Activated naive CD4-positive, alpha-beta T cell treated with anti-CD3 and anti-CD28 coated beads, Interleukin-2, amount 50 U/mL, for 16 hours (primary cell): ENCODE measurements at regions not wholly inside any gene's neighbourhood (a gene's known extent, or its start where the extent isn't known, plus 50 kb on each side); places are given as distances from the start of the nearest gene placed in this dataset.

Experiments
- DNase-seq: peaks from one replicate; pipeline ENCODE4 v3.0.0-alpha.2; 2020

DNA sequence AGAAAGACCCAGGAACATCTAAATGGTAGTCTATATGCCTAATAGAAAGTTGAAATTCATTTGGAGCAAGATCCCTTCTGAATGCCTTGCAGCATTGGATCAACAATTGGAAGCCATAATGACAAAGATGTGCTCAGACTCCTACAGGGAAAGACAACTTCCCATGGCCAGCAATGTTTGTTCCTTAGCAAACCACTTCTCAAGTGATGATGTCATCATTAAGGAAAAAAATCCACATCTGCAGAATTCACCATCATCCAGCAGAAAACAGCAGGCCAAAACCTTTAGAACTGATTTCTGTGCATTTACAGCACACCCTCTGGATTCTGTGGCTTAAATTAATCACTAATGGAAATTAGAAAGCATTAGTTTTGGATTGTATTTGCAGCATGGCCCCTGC is 82.4 kb upstream of the ZIC3 start:
- no peak for DNase-seq

DNA sequence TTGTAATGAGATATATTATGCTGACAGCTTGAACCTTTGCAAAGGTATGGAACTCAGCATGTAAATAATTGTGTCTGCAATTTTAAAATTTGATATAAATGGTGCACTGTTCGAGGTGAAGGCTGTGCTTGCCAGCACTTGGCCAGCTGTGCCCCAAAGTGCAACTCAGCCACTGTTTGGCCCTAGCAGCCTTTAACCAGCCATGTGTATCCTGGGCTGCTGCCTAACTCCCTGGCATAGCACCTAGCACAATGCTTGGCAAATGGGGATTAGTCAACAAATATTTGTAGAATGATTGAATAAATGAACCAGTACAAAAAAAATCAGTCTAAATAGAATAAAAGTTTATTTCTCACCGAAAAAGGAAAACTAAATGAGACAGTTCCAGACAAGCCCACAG is 83.8 kb upstream of the ZIC3 start:
- DNase-seq = no peak

DNA sequence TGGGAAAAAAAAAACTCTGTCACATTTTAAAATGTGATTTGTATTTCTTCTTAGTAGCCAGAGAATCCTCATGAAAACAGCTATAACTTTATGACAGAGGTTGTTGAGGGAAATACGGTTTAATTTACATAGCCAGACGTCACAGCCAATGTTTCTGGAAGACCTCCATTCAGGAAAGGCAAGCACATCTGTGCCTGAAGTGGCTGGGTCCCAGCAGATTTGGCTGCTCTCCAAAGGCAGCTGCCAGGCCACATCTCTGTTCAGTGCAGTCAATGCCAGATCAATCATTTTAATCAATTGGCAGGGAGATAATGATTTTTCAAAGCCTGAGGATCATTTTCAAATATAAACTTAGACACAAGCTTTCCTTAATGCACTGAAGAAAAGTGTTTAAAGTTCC is 86.5 kb upstream of the ZIC3 start:
- no peak for DNase-seq

DNA sequence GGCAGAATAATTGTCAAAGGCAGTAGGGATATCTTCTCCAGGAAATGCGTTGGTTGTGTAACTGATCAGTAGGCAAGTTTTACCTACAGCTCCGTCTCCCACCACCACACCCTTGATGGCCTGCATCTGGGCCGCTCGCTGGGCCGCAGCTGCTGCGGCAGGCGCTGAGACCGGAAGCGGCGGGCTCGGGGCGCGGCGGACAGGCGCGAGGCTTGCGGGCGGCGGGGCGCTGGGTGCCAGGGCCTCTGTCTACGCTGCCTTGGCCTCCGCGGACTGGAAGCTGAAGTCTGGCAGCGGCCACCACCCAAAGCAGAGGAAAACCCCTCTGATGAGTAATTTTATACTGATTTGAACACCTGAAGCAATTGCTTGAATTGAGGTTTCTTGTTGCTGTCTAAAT is 124.2 kb upstream of the ZIC3 start:
- no peak for DNase-seq

- no peak for DNase-seq
Measured at GRCh38 chrX:137432609-137433008, 133.3 kb upstream of the ZIC3 start.

DNA sequence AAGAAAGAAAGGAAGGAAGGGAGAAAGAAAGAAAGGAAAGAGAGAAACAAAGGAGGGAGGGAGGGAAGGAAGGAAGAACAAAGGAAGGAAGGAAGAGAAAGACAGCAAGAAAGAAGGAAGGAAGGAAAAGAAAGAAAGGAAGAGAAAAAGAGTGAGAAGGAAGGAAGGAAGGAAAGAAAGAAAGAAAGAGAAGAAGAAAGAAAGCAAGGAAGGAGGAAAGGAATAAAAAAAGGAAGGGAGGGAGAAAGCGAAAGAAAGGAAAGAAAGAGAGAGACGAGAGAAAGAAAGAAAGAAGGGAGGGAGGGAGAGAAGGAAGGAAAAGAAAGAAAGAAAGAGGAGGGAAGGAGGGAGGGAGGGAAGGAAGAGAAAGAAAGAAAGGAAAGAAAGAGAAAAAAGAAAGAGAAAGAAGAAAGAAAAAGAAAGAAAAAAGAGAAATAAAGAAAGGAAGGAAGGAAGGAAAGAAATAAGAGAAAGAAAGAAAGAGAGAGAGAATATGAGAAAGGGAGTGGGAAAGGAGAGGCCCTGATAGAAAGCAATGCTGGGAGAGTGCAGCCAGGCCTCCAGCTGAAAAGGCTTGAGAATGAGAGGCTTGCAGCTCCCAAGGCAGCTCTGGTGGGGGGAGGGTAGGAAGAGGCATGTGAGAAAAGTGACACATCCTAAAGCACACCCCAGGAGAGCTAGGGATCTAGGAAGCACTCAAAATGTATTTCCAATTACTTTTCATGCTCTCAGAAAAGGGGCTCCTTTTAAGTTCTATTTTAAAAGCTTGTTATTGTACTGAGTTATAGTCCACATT is 134.0 kb upstream of the ZIC3 start:
- DNase-seq = no peak

DNA sequence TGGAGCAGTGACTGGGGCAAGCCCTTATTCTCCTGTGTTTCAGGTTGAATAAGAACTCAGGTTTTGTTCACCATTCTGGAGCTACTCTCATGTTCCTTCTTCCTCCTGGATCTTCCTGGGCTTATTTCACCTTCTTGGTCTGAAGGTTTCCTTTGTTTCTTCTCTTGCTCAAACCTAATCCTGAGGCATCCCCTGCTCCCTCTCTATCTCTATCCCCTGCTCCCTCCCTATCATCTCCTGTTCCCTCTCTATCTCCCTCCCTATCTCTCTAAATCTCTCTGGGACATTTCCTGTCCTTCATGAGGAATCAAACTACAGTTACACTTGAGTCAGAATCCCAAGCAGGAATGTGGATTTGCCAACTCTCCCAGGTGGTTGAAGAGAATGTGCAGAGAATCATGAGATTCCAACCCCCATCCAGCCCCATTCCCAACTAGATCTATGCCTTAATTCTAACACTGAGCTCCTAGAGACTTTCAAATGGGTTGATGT is 134.9 kb upstream of the ZIC3 start:
- DNase-seq = no peak

- DNase-seq = no peak
Measured at GRCh38 chrX:137430301-137430700, 135.6 kb upstream of the ZIC3 start.

DNA sequence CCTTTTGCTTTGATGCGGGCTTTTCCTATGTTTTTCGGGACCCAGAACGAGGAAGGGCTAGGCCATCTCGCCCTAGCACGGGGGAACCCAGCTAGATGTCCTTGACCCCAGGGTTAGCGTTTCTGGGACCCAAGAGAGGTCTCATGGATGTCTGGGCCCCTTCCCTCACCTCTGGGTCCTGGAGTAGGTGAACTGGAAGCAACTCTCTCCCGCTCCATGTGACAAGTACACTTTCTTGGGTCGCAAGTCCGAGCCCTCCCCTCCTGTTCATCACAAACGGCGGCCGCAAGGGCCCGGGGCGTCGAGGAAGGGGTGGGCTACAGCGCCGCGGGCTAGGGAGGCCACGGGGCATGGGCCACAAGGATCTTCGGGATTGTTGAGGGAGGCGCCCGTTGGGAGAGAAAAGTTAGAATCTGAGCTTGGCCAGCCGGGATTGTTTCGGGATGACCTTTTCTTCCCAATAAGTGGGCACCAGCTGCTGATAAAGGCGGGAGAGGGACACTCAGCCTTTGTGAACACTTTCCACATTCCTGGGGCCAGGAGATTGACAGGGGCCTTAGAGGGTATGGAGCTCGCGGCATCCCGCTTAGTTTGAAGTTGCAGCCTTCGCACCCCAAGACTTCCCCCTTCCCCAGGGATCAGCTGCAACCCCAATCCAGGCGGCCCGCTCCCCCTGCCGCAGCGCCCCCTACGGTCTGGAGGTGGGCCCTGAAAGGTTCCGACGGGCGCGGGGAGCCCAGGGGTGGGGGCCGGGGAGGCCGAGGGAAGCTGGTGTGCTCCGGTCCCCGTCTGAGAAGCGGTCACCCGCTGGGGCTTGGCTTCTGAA is 136.9 kb upstream of the ZIC3 start:
- no peak for DNase-seq

GRCh38 chrX:137428221-137428661 is 137.7 kb upstream of the ZIC3 start:
- DNase-seq = no peak

GRCh38 chrX:137427816-137428215 is 138.1 kb upstream of the ZIC3 start:
- no peak for DNase-seq

DNA sequence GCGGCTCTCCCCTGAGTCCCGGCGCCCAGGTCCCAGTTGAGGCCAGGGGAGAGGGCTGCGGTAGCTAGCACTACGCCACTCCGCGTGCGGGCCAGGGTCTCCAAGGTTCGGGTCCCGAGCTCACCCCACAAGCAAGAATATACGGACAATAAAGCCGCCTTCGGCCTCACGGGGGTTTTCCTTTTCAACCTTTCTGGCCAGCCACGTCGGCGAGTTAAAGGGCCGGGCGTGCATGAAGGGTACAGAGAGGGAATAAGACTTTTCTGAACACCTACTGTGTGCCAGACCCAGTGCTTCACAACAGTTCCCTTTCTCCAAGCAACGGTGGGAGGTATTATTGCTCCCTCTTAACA is 138.5 kb upstream of the ZIC3 start:
- no peak for DNase-seq

- DNase-seq = no peak
Measured at GRCh38 chrX:137426695-137427425, 139.1 kb upstream of the ZIC3 start.

DNA sequence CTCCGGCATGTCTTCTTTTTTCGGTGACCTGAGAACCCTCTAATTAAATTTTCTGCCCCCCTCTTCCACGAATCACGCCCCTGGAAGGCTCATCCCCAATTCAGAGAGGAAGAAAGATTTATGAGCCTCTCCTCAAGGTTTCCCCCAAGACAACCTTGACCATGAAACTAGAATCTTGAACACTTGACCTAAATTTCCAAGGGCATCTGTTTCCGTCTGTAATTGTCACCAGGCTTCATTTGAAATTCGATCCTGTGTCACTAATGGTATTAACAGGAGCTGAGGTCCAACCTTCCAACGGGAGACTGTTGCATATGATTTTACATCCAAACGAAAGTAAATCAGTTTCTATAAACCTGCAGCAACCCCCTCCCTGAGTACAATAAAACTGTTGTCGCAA is 139.9 kb upstream of the ZIC3 start:
- DNase-seq = no peak

- no peak for DNase-seq
Measured at GRCh38 chrX:137425273-137425902, 140.5 kb upstream of the ZIC3 start.

GRCh38 chrX:137424679-137425078 is 141.2 kb upstream of the ZIC3 start:
- no peak for DNase-seq

- no peak for DNase-seq
Measured at GRCh38 chrX:137423241-137423640, 142.7 kb upstream of the ZIC3 start.

DNA sequence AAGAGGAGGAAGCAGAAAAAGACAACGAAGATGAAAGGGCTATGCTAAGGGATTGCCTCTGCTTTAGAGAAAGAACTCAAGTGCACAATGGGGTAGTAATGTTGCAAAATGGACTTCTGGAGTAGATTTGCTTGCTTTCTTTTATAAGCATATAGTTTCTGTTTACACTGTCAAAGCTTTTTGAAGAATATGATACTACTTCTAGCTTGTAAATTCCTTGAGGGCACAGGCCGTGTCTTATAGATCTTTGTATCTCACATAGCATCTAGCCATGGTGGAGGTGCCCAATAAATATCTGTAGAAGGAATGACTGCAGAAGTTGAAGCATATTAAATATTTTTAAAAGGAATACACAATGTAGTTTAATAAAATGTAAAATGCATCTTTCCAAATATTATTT is 147.8 kb upstream of the ZIC3 start:
- DNase-seq = no peak

GRCh38 chrX:137413190-137413589 is 152.7 kb upstream of the ZIC3 start:
- DNase-seq = no peak

DNA sequence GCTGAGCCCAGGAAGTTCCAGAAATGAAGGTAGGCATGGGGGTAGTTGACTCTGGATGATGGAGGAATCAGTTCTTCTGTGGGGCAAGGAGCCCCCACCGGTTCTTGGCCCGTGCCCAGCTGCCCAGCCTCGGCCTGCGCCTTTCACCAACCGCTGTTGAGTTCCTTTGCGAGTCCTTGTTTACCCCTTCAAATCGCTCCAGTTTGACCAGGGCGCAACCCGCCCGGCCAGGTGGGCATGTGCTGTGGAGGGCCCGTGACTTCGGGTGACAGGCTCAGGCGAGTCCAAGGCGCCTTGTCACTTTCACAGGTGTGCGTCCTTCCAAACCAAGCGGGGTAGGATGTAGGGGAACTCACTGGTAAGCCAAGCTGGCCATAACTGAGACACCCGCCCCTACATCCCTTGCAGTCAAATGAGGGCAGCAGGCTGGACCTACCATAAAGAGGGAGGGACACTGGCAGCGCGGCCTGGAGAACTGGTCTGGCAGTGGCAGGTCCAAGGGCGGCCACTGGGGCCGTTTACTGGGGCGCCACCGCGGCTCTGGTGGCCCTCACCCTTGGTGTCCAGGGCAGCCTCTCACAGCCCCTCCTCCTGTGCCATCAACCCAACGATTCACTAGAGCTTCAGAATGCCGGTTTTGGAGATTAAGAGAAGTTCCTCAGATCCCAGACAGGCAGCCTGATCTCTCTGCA is 160.3 kb upstream of the ZIC3 start:
- DNase-seq = no peak

DNA sequence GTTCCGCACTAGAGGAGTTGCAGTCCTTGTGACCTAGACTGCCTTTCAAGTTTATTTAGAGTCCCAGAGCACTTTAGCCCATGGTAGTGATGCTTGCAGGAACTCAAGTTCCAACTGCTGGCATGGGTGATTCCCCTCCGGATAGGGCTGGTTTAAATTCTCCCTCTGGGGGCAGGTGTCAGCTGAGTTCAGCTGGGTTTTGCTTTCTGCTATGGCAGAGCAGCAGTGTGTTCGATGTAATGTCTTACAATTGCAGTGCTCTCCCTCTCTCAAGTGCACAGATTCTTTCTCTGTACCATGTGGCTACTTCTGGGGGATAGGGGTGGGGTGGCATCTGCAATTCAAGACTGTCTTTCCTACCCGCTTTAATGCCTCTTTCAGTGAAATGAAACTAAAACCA is 164.8 kb upstream of the ZIC3 start:
- DNase-seq = no peak

DNA sequence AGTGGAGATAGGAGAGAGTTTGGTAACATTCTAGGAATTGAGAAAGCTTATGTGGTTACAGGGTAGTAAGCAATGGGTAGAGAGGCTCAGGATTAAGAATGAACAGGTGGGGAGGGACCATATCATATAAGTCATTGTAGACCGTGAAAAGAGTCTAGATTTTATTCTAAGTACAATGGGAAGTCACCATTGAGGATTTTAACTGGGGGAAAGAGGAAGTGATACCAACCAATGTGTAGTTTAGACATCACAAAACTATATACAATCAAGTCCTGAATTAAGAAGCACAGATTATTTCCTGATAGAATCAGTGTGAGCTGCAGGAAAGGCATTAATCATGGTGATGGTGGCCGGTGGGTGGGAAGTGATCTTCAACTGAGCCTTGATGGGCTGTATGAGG is 178.3 kb upstream of the ZIC3 start:
- DNase-seq = no peak
